ENCODE measurements at regions not wholly inside any gene's neighbourhood (a gene's known extent, or its start where the extent isn't known, plus 50 kb on each side); places are given as distances from the start of the nearest gene placed in this dataset.

- in situ Hi-C loops (cut with HindIII; ENCODE audit: low sequenced_read_pairs): no loop called here
Measured at GRCh38 chr13:24006520-24007248, 109.4 kb upstream of the C1QTNF9B start.

GRCh38 chr13:24007979-24008620 is 110.8 kb upstream of the C1QTNF9B start:
- in situ Hi-C loops (cut with HindIII; ENCODE audit: low sequenced_read_pairs): no loop called here

- in situ Hi-C loops (cut with HindIII; ENCODE audit: low sequenced_read_pairs): no loop called here
Measured at GRCh38 chr13:24008679-24009078, 111.4 kb upstream of the C1QTNF9B start.

- in situ Hi-C loops (cut with HindIII; ENCODE audit: low sequenced_read_pairs): no loop called here
Measured at GRCh38 chr13:24011266-24011665, 114.0 kb upstream of the C1QTNF9B start.

- in situ Hi-C loops (cut with HindIII; ENCODE audit: low sequenced_read_pairs): no loop called here
Measured at GRCh38 chr13:24012648-24013047, 115.3 kb upstream of the C1QTNF9B start.

GRCh38 chr13:24013189-24013588 is 115.9 kb upstream of the C1QTNF9B start:
- in situ Hi-C loops (cut with HindIII; ENCODE audit: low sequenced_read_pairs): no loop called here

- in situ Hi-C loops (cut with HindIII; ENCODE audit: low sequenced_read_pairs): no loop called here
Measured at GRCh38 chr13:24016046-24016445, 118.7 kb upstream of the C1QTNF9B start.

- in situ Hi-C loops (cut with HindIII; ENCODE audit: low sequenced_read_pairs): no loop called here
Measured at GRCh38 chr13:24022568-24022967, 125.3 kb upstream of the C1QTNF9B start.

GRCh38 chr13:24023073-24023472 is 125.8 kb upstream of the C1QTNF9B start:
- in situ Hi-C loops (cut with HindIII; ENCODE audit: low sequenced_read_pairs): no loop called here

- in situ Hi-C loops (cut with HindIII; ENCODE audit: low sequenced_read_pairs): loop anchor here (25.0 kb wide), 1 partner anchor 185 kb away; no protein-coding TSS in a partner anchor
Measured at GRCh38 chr13:24027494-24027893, 130.2 kb upstream of the C1QTNF9B start.

GRCh38 chr13:24032252-24032651 is 128.3 kb upstream of the SPATA13 start:
- in situ Hi-C loops (cut with HindIII; ENCODE audit: low sequenced_read_pairs): loop anchor here (25.0 kb wide), 1 partner anchor 180 kb away; no protein-coding TSS in a partner anchor

- in situ Hi-C loops (cut with HindIII; ENCODE audit: low sequenced_read_pairs): loop anchor here (25.0 kb wide), 1 partner anchor 180 kb away; no protein-coding TSS in a partner anchor
Measured at GRCh38 chr13:24032674-24033073, 127.8 kb upstream of the SPATA13 start.

GRCh38 chr13:24033527-24034302 is 126.8 kb upstream of the SPATA13 start:
- in situ Hi-C loops (cut with HindIII; ENCODE audit: low sequenced_read_pairs): loop anchor here (25.0 kb wide), 1 partner anchor 179 kb away; no protein-coding TSS in a partner anchor

- in situ Hi-C loops (cut with HindIII; ENCODE audit: low sequenced_read_pairs): loop anchor here (25.0 kb wide), 1 partner anchor 177 kb away; no protein-coding TSS in a partner anchor
Measured at GRCh38 chr13:24035411-24035810, 125.1 kb upstream of the SPATA13 start.

- in situ Hi-C loops (cut with HindIII; ENCODE audit: low sequenced_read_pairs): loop anchor here (25.0 kb wide), 1 partner anchor 176 kb away; no protein-coding TSS in a partner anchor
Measured at GRCh38 chr13:24036115-24036514, 124.4 kb upstream of the SPATA13 start.

- in situ Hi-C loops (cut with HindIII; ENCODE audit: low sequenced_read_pairs): loop anchor here (25.0 kb wide), 1 partner anchor 174 kb away; no protein-coding TSS in a partner anchor
Measured at GRCh38 chr13:24038405-24038804, 122.1 kb upstream of the SPATA13 start.

- in situ Hi-C loops (cut with HindIII; ENCODE audit: low sequenced_read_pairs): loop anchor here (25.0 kb wide), 1 partner anchor 173 kb away; no protein-coding TSS in a partner anchor
Measured at GRCh38 chr13:24038841-24039330, 121.6 kb upstream of the SPATA13 start.

GRCh38 chr13:24039621-24040475 is 120.7 kb upstream of the SPATA13 start:
- in situ Hi-C loops (cut with HindIII; ENCODE audit: low sequenced_read_pairs): loop anchor here (25.0 kb wide), 1 partner anchor 172 kb away; no protein-coding TSS in a partner anchor

GRCh38 chr13:24040835-24041234 is 119.7 kb upstream of the SPATA13 start:
- in situ Hi-C loops (cut with HindIII; ENCODE audit: low sequenced_read_pairs): loop anchor here (25.0 kb wide), 1 partner anchor 171 kb away; no protein-coding TSS in a partner anchor
